Heart left ventricle (tissue), 13 donors: ENCODE measurements at regions not wholly inside any gene's neighbourhood (a gene's known extent, or its start where the extent isn't known, plus 50 kb on each side); places are given as distances from the start of the nearest gene placed in this dataset.

Source experiments
- CTCF ChIP-seq, 12 donors: fragments of 200-600 bp; sonication (generic) in 4 of 12; IDR thresholded peaks; one replicate each; pipeline versions ENCODE4 v1.5.0 to v1.8.0; 2018 to 2022; ENCODE audit warnings: antibody characterized with exemption in 12 of 12, mild to moderate bottlenecking in 5 of 12
- POLR2A ChIP-seq, 2 donors: fragments of 450-650 bp; IDR thresholded peaks; one replicate each; pipeline ENCODE4 v1.6.1; 2017; ENCODE audit warnings: antibody characterized with exemption in 2 of 2, mild to moderate bottlenecking in 2 of 2, moderate library complexity in 2 of 2
- donor health status: ischemic (EF 13 %, LVEDD 7.1; RV severe dilation, severe dysfunction).
- donor health status: DM: no; HTN: yes; CAD: no.
- donor health status: DM: no; HTN: no; CAD: no.
- donor health status: ischemic (EF 25% LVEDD 6.9; RV normal size, moderate dysfunction).
- donor health status: ischemic (EF 25% LVEDD 5.7; RV mildly dilated, moderate dysfunction).
- donor health status: ischemic (EF 35%, LVEDD 5.7; RV mildly dilated, moderate dysfunction).
- donor health status: nonischemic (EF 11% LVEDD 7.7; RV severe dilation, severe dysfunction).
- donor health status: DM: yes; HTN: yes; CAD: no.
- donor health status: PGD.
- donor health status: ischemic (EF 29% LVEDD 5.4; RV normal size, mild dysfunction).
- donor health status: nonischemic (EF 23%, LVEDD 6.1; RV moderate dilation, normal function).

- TF ChIP-seq CTCF (IDR thresholded peaks at IDR 0.05) (no peak), POLR2A (IDR thresholded peaks at IDR 0.05) (no peak)
These were observed 85.1 kb upstream of the NTRK3 start for GRCh38 chr15:88341653-88342052.
